IMR-90 (cell line): ENCODE measurements at regions not wholly inside any gene's neighbourhood (a gene's known extent, or its start where the extent isn't known, plus 50 kb on each side); places are given as distances from the start of the nearest gene placed in this dataset.
"Not testable (repeated sequence)": the region's sequence is repeated elsewhere in the genome, so short reads cannot be mapped to it uniquely, and the experiment has no call there.

Source experiments
- ATAC-seq: fragments of 200-7000 bp; cut with Tn5 transposase; 2 replicates; pipeline ENCODE4 v1.9.1; 2020; ENCODE audit warnings: low read depth, mild to moderate bottlenecking, moderate library complexity
- BruUV-seq: library from RNA; stranded (reverse); fragments of 400-500 nt; replicated peaks from 2 replicates; lab custom pipeline; 2021; lab: Mats Ljungman, UMichigan
- CTCF ChIA-PET: fragments of 300-600 bp; formaldehyde crosslinking; extraction: SDS; loops from one replicate; lab custom pipeline; 2021; ENCODE audit warnings: antibody characterized with exemption; lab: Yijun Ruan, JAX
- POLR2A ChIA-PET: fragments of 300-600 bp; sonication (Branson Sonifier 250); formaldehyde crosslinking; loops from one replicate; lab custom pipeline; 2022; ENCODE audit warnings: antibody characterized with exemption; ENCODE audit not compliant: unreplicated experiment; lab: Charles Lee
- DNase-seq: peaks from one replicate; pipeline ENCODE4 v3.0.0; 2013
- H2AFZ ChIP-seq: replicated peaks from 2 replicates; pipeline ENCODE3; 2013; ENCODE audit warnings: low read length, mild to moderate bottlenecking; ENCODE audit not compliant: poor library complexity
- H2AK5ac ChIP-seq: 2 replicates; pipeline ENCODE4 v1.6.1; 2013; ENCODE audit warnings: low read depth, low read length, inconsistent platforms
- H2AK9ac ChIP-seq: replicated peaks from 2 replicates; pipeline ENCODE3; 2013; ENCODE audit warnings: mild to moderate bottlenecking, low read depth, low read length, moderate library complexity; ENCODE audit not compliant: poor library complexity
- H2BK120ac ChIP-seq: 2 replicates; pipeline ENCODE4 v1.6.1; 2013; ENCODE audit warnings: low read depth, low read length, inconsistent platforms
- H2BK15ac ChIP-seq: 3 replicates; pipeline ENCODE4 v1.6.1; 2013; ENCODE audit warnings: low read depth, low read length, inconsistent platforms
- H2BK20ac ChIP-seq: 2 replicates; pipeline ENCODE4 v1.6.1; 2013; ENCODE audit warnings: low read depth, mild to moderate bottlenecking, inconsistent platforms, low read length, moderate library complexity
- H2BK5ac ChIP-seq: 2 replicates; pipeline ENCODE4 v1.6.1; 2013; ENCODE audit warnings: mild to moderate bottlenecking, low read depth, low read length, inconsistent platforms; ENCODE audit not compliant: poor library complexity, severe bottlenecking
- H3K14ac ChIP-seq: replicated peaks from 2 replicates; pipeline ENCODE4 v1.6.1; 2013; ENCODE audit warnings: low read depth, low read length, inconsistent platforms
- H3K18ac ChIP-seq: 2 replicates; pipeline ENCODE4 v1.6.1; 2013; ENCODE audit warnings: low read depth, low read length, control low read depth
- H3K23ac ChIP-seq: 2 replicates; pipeline ENCODE4 v1.6.1; 2013; ENCODE audit warnings: low read depth, low read length, inconsistent platforms
- H3K27ac ChIP-seq: 2 replicates; pipeline ENCODE4 v1.5.1; 2013; ENCODE audit warnings: mild to moderate bottlenecking, control low read depth, low read length; ENCODE audit not compliant: insufficient read depth
- H3K27me3 ChIP-seq: 2 replicates; pipeline ENCODE4 v1.6.1; 2013; ENCODE audit warnings: low read length; ENCODE audit not compliant: control insufficient read depth, insufficient read depth
- H3K36me3 ChIP-seq: 2 replicates; pipeline ENCODE4 v1.6.1; 2013; ENCODE audit warnings: low read length, mixed read lengths; ENCODE audit not compliant: control insufficient read depth, insufficient read depth
- H3K4ac ChIP-seq: 2 replicates; pipeline ENCODE4 v1.6.1; 2013; ENCODE audit warnings: low read depth, low read length, inconsistent platforms
- H3K4me1 ChIP-seq: 2 replicates; pipeline ENCODE4 v1.6.1; 2013; ENCODE audit warnings: low read length, mixed read lengths; ENCODE audit not compliant: control insufficient read depth, insufficient read depth
- H3K4me2 ChIP-seq: 2 replicates; pipeline ENCODE4 v1.6.1; 2013; ENCODE audit warnings: low read depth, mild to moderate bottlenecking, control low read depth, low read length, moderate library complexity
- H3K4me3 ChIP-seq: 2 replicates; pipeline ENCODE4 v1.5.1; 2013; ENCODE audit warnings: low read depth, mild to moderate bottlenecking, control low read depth, low read length, moderate library complexity; ENCODE audit not compliant: insufficient read depth
- H3K56ac ChIP-seq: 2 replicates; pipeline ENCODE4 v1.6.1; 2013; ENCODE audit warnings: low read length, inconsistent platforms; ENCODE audit not compliant: insufficient read depth; ENCODE audit errors: extremely low read depth
- H3K79me1 ChIP-seq, 2 experiments: 2 replicates each; pipeline ENCODE4 v1.6.1; 2013; ENCODE audit warnings: low read length in 2 of 2, inconsistent platforms in 1 of 2, low read depth in 1 of 2
- H3K9ac ChIP-seq: 2 replicates; pipeline ENCODE4 v1.6.1; 2013; ENCODE audit warnings: low read depth, low read length, control low read depth
- H3K9me1 ChIP-seq: 2 replicates; pipeline ENCODE4 v1.6.1; 2013; ENCODE audit warnings: low read length, inconsistent platforms; ENCODE audit not compliant: insufficient read depth
- H3K9me3 ChIP-seq: 2 replicates; pipeline ENCODE4 v1.6.1; 2013; ENCODE audit warnings: low read length; ENCODE audit not compliant: control insufficient read depth, insufficient read depth
- H4K20me1 ChIP-seq: 2 replicates; pipeline ENCODE4 v1.6.1; 2013; ENCODE audit warnings: low read length, inconsistent platforms; ENCODE audit not compliant: insufficient read depth
- H4K5ac ChIP-seq: 2 replicates; pipeline ENCODE4 v1.6.1; 2013; ENCODE audit warnings: mild to moderate bottlenecking, low read depth, low read length, control low read depth
- H4K8ac ChIP-seq, 2 experiments: 2 replicates each; pipeline ENCODE4 v1.6.1; 2013; ENCODE audit warnings: low read depth in 2 of 2, low read length in 2 of 2, control low read depth in 1 of 2, inconsistent platforms in 1 of 2
- H4K91ac ChIP-seq: 2 replicates; pipeline ENCODE4 v1.6.1; 2013; ENCODE audit warnings: low read depth, low read length, inconsistent platforms; ENCODE audit not compliant: insufficient read depth
- WGBS, 2 experiments: methylation state at CpG; one replicate each; pipeline versions ENCODE4 v1.1.5 to v1.1.7; 2013; ENCODE audit warnings: missing lambda C conversion rate in 2 of 2; ENCODE audit not compliant: insufficient read length in 1 of 2; ENCODE audit errors: extremely low coverage in 2 of 2; 5-methylcytosine and 5-hydroxymethylcytosine counted together
- dilution Hi-C: fragments of 300-500 bp; cut with HindIII; formaldehyde crosslinking; loops from one replicate; pipeline ENCODE4 v1.14.3; 2018; ENCODE audit warnings: low sequenced_read_pairs; ENCODE audit not compliant: unreplicated experiment
- in situ Hi-C: fragments of 300-500 bp; cut with MboI; formaldehyde crosslinking; loops from 3 replicates; pipeline ENCODE4 v1.14.3; 2019; ENCODE audit warnings: low sequenced_read_pairs, inconsistent platforms, mixed read lengths
- intact Hi-C: fragments of 100-400 bp; cut with micrococcal nuclease; formaldehyde crosslinking; loops from 2 replicates; pipeline ENCODE4 v1.10.0; 2022

DNA sequence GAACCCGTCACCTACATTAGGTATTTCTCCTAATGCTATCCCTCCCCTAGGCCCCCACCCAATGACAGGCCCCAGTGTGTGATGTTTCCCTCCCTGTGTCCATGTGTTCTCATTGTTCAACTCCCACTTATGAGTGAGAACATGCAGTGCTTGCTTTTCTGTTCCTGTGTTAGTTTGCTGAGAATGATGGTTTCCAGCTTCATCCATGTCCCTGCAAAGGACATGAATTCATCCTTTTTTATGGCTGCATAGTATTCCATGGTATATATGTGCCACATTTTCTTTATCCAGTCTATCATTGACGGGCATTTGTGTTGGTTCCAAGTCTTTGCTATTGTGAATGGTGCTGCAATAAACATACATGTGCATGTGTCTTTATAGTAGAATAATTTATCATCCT, 163.2 kb upstream of the LMO3 start:
- DNase-seq, H2BK20ac ChIP-seq, H3K14ac ChIP-seq, H3K4me2 ChIP-seq, H3K9me3 ChIP-seq, H3K4ac ChIP-seq, H2AFZ ChIP-seq, POLR2A ChIA-PET, H4K8ac ChIP-seq, H3K27me3 ChIP-seq, H2BK5ac ChIP-seq, H3K9ac ChIP-seq, intact Hi-C loops, H3K18ac ChIP-seq, H4K91ac ChIP-seq, H3K23ac ChIP-seq, H3K56ac ChIP-seq, H3K27ac ChIP-seq, in situ Hi-C loops, H3K4me1 ChIP-seq, H2BK120ac ChIP-seq, H2AK9ac ChIP-seq, ATAC-seq, H2AK5ac ChIP-seq, CTCF ChIA-PET, BruUV-seq, H4K5ac ChIP-seq, H4K20me1 ChIP-seq, H3K79me1 ChIP-seq, H2BK15ac ChIP-seq, H3K9me1 ChIP-seq, dilution Hi-C loops, H3K36me3 ChIP-seq, H3K4me3 ChIP-seq: not testable (repeated sequence)
- no CpG with 5 or more reads among the region's 2 CpGs for WGBS, 2 experiments
